Ishikawa (cell line): ENCODE measurements at regions not wholly inside any gene's neighbourhood (a gene's known extent, or its start where the extent isn't known, plus 50 kb on each side); places are given as distances from the start of the nearest gene placed in this dataset.

ENCODE experiments used
- CEBPB ChIP-seq: IDR thresholded peaks from 2 replicates; pipeline ENCODE4 v1.6.1; 2012
- NFIC ChIP-seq: IDR thresholded peaks from 2 replicates; pipeline ENCODE4 v1.6.1; 2012
- TAF1 ChIP-seq: IDR thresholded peaks from 2 replicates; pipeline ENCODE4 v1.6.1; 2012; ENCODE audit warnings: low read depth, mild to moderate bottlenecking
- TF ChIP-seq, protein P1 (sequence below): IDR thresholded peaks from 2 replicates; pipeline ENCODE4 v1.6.1; 2012; ENCODE audit warnings: low read depth, mild to moderate bottlenecking

DNA sequence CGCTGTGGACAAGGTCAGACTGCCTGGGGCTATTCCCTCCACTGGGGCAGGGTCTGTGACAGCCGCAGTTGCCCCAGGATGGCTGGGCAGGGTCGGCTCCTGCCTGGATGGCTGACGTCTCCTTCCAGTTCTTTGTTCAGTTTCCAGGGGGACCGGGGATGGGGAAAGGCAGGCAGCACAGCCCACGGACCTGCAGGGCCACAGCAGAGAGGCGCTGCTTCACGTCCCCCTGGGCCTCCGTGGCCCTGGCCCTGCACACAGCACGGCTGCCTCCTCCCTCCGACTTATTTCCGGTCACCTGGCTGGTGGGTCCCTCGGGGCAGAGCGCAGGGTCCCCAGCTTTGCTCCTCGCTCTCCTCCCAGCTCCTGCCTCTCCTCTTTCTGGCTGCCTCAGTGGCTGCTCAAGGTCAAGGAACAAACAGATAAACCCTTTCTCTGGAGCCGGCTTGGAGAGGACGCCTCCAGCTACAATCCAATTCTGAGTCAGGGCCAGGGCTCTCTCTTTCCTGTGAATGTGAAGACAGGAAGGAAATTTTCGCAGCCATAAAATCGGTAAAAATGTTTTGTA is 169.7 kb downstream of the C9orf50 start:
- no peak for TF ChIP-seq NFIC
- no peak for TF ChIP-seq TAF1
- TF ChIP-seq CEBPB: no peak
- TF ChIP-seq, protein P1, sequence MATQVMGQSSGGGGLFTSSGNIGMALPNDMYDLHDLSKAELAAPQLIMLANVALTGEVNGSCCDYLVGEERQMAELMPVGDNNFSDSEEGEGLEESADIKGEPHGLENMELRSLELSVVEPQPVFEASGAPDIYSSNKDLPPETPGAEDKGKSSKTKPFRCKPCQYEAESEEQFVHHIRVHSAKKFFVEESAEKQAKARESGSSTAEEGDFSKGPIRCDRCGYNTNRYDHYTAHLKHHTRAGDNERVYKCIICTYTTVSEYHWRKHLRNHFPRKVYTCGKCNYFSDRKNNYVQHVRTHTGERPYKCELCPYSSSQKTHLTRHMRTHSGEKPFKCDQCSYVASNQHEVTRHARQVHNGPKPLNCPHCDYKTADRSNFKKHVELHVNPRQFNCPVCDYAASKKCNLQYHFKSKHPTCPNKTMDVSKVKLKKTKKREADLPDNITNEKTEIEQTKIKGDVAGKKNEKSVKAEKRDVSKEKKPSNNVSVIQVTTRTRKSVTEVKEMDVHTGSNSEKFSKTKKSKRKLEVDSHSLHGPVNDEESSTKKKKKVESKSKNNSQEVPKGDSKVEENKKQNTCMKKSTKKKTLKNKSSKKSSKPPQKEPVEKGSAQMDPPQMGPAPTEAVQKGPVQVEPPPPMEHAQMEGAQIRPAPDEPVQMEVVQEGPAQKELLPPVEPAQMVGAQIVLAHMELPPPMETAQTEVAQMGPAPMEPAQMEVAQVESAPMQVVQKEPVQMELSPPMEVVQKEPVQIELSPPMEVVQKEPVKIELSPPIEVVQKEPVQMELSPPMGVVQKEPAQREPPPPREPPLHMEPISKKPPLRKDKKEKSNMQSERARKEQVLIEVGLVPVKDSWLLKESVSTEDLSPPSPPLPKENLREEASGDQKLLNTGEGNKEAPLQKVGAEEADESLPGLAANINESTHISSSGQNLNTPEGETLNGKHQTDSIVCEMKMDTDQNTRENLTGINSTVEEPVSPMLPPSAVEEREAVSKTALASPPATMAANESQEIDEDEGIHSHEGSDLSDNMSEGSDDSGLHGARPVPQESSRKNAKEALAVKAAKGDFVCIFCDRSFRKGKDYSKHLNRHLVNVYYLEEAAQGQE: no peak
